ENCODE measurements at regions not wholly inside any gene's neighbourhood (a gene's known extent, or its start where the extent isn't known, plus 50 kb on each side); places are given as distances from the start of the nearest gene placed in this dataset.

- no peak for DNase-seq
- in situ Hi-C loops (cut with HindIII; ENCODE audit: low pct_ligation_motif_present, low pct_unique_long_range_greater_than_20kb, low sequenced_read_pairs) = no loop called here
Observed at GRCh38 chr10:91698258-91698657, 65.4 kb upstream of the PPP1R3C start.

- in situ Hi-C loops (cut with HindIII; ENCODE audit: low pct_ligation_motif_present, low pct_unique_long_range_greater_than_20kb, low sequenced_read_pairs) = no loop called here
- DNase-seq = peak; percentile 68
Observed at GRCh38 chr10:91694170-91694794, 61.4 kb upstream of the PPP1R3C start.

GRCh38 chr10:91691981-91692380, 59.1 kb upstream of the PPP1R3C start:
- no peak for DNase-seq
- in situ Hi-C loops (cut with HindIII; ENCODE audit: low pct_ligation_motif_present, low pct_unique_long_range_greater_than_20kb, low sequenced_read_pairs) = no loop called here

GRCh38 chr10:91690996-91691676, 58.3 kb upstream of the PPP1R3C start:
- in situ Hi-C loops (cut with HindIII; ENCODE audit: low pct_ligation_motif_present, low pct_unique_long_range_greater_than_20kb, low sequenced_read_pairs) = no loop called here
- DNase-seq = no peak

GRCh38 chr10:91690412-91690811, 57.5 kb upstream of the PPP1R3C start:
- DNase-seq = no peak
- in situ Hi-C loops (cut with HindIII; ENCODE audit: low pct_ligation_motif_present, low pct_unique_long_range_greater_than_20kb, low sequenced_read_pairs) = no loop called here

GRCh38 chr10:91689731-91690168, 56.9 kb upstream of the PPP1R3C start:
- in situ Hi-C loops (cut with HindIII; ENCODE audit: low pct_ligation_motif_present, low pct_unique_long_range_greater_than_20kb, low sequenced_read_pairs) = no loop called here
- no peak for DNase-seq

GRCh38 chr10:91684841-91685240, 52.0 kb upstream of the PPP1R3C start:
- DNase-seq = no peak
- in situ Hi-C loops (cut with HindIII; ENCODE audit: low pct_ligation_motif_present, low pct_unique_long_range_greater_than_20kb, low sequenced_read_pairs) = no loop called here

- in situ Hi-C loops (cut with HindIII; ENCODE audit: low pct_ligation_motif_present, low pct_unique_long_range_greater_than_20kb, low sequenced_read_pairs) = no loop called here
- peak; percentile 78 for DNase-seq
Observed at GRCh38 chr10:91683975-91684374, 51.1 kb upstream of the PPP1R3C start.

GRCh38 chr10:91682912-91683311, 50.0 kb upstream of the PPP1R3C start:
- in situ Hi-C loops (cut with HindIII; ENCODE audit: low pct_ligation_motif_present, low pct_unique_long_range_greater_than_20kb, low sequenced_read_pairs) = no loop called here
- DNase-seq = no peak
